B cell (primary cell): ENCODE measurements at regions not wholly inside any gene's neighbourhood (a gene's known extent, or its start where the extent isn't known, plus 50 kb on each side); places are given as distances from the start of the nearest gene placed in this dataset.

ENCODE experiments used
- ATAC-seq: fragments of 200-7000 bp; cut with Tn5 transposase; one replicate; pipeline ENCODE4 v1.10.0; 2021; ENCODE audit warnings: low read depth, mild to moderate bottlenecking, moderate number of reproducible peaks, moderate library complexity
- CTCF ChIA-PET: fragments of 350-600 bp; sonication (Branson Sonifier 250); formaldehyde crosslinking; loops from one replicate; lab custom pipeline; 2021; ENCODE audit warnings: antibody characterized with exemption, inconsistent platforms; lab: Charles Lee
- POLR2A ChIA-PET: fragments of 350-600 bp; sonication (Branson Sonifier 250); formaldehyde crosslinking; loops from one replicate; lab custom pipeline; 2021; ENCODE audit warnings: antibody characterized with exemption; lab: Charles Lee
- DNase-seq: peaks from one replicate; pipeline ENCODE4 v3.0.0; 2013
- H2AFZ ChIP-seq: 2 replicates; pipeline ENCODE4 v1.6.1; 2012; ENCODE audit warnings: mild to moderate bottlenecking, low read depth, low read length; ENCODE audit not compliant: insufficient read depth, poor library complexity, severe bottlenecking
- H3K27ac ChIP-seq, 2 donors: 1 replicate in 1 of 2; 2 replicates in 1 of 2; pipeline ENCODE4 v1.5.1; 2012 to 2013; ENCODE audit warnings: low read length in 2 of 2, mild to moderate bottlenecking in 2 of 2, moderate library complexity in 1 of 2
- H3K27me3 ChIP-seq, 4 experiments: fragments of 200-600 bp in 1 of 4; sonication (generic) in 1 of 4; replicated peaks in 1 of 4; 1 replicate in 2 of 4; 2 replicates in 2 of 4; pipeline versions ENCODE4 v1.6.1 to v1.7.0; 2013 to 2016; ENCODE audit warnings: low read length in 3 of 4, mild to moderate bottlenecking in 2 of 4, mixed read lengths in 1 of 4, moderate library complexity in 1 of 4; ENCODE audit not compliant: insufficient read depth in 4 of 4, control insufficient read depth in 3 of 4; ENCODE audit errors: control extremely low read depth in 1 of 4
- H3K36me3 ChIP-seq, 2 experiments: replicated peaks in 1 of 2; 1 replicate in 1 of 2; 2 replicates in 1 of 2; pipeline versions ENCODE4 v1.6.1 to v1.7.1; 2013; ENCODE audit warnings: low read length in 1 of 2; ENCODE audit not compliant: insufficient read depth in 2 of 2, control insufficient read depth in 1 of 2; ENCODE audit errors: control extremely low read depth in 1 of 2, extremely low read depth in 1 of 2
- H3K4me1 ChIP-seq, 2 donors: fragments of 200-600 bp in 1 of 2; sonication (generic) in 1 of 2; 1 replicate in 1 of 2; 2 replicates in 1 of 2; pipeline versions ENCODE4 v1.5.1 to v1.6.1; 2013 to 2017; ENCODE audit warnings: low read length in 2 of 2; ENCODE audit not compliant: control insufficient read depth in 2 of 2, insufficient read depth in 2 of 2
- H3K4me2 ChIP-seq: replicated peaks from 2 replicates; pipeline ENCODE3; 2012; ENCODE audit warnings: mild to moderate bottlenecking, low read depth, low read length; ENCODE audit not compliant: poor library complexity, severe bottlenecking
- H3K4me3 ChIP-seq, 5 experiments: fragments of 200-600 bp in 1 of 5; sonication (generic) in 1 of 5; 1 replicate in 3 of 5; 2 replicates in 2 of 5; pipeline versions ENCODE4 v1.5.1 to v1.7.0; 2011 to 2016; ENCODE audit warnings: low read length in 4 of 5, mild to moderate bottlenecking in 4 of 5, low read depth in 2 of 5, control low read depth in 1 of 5, moderate library complexity in 1 of 5; ENCODE audit not compliant: insufficient read depth in 1 of 5; ENCODE audit errors: control extremely low read depth in 1 of 5, extremely low read depth in 1 of 5
- H3K79me2 ChIP-seq: fragments of 200-600 bp; sonication (generic); one replicate; pipeline ENCODE4 v1.6.0; 2016; ENCODE audit warnings: low read length; ENCODE audit not compliant: control insufficient read depth, insufficient read depth
- H3K9ac ChIP-seq: fragments of 200-600 bp; sonication (generic); 2 replicates; pipeline ENCODE4 v1.6.1; 2017; ENCODE audit warnings: mild to moderate bottlenecking, low read length, moderate library complexity
- H3K9me3 ChIP-seq, 3 donors: one replicate each; pipeline versions ENCODE4 v1.6.1 to v1.7.1; 2013; ENCODE audit warnings: low read length in 2 of 3; ENCODE audit not compliant: control insufficient read depth in 2 of 3, insufficient read depth in 1 of 3; ENCODE audit errors: control extremely low read depth in 1 of 3
- H4K20me1 ChIP-seq: 2 replicates; pipeline ENCODE4 v1.6.0; 2012; ENCODE audit warnings: mild to moderate bottlenecking, low read length; ENCODE audit not compliant: insufficient read depth, control insufficient read depth, poor library complexity, severe bottlenecking
- H3K27ac Mint-ChIP-seq: one replicate; pipeline ENCODE4 v1.8.0; 2021; ENCODE audit warnings: mixed read lengths
- H3K27me3 Mint-ChIP-seq: one replicate; pipeline ENCODE4 v1.8.0; 2021; ENCODE audit warnings: mixed read lengths
- H3K4me1 Mint-ChIP-seq: one replicate; pipeline ENCODE4 v1.8.0; 2021; ENCODE audit warnings: mixed read lengths
- H3K4me3 Mint-ChIP-seq: one replicate; pipeline ENCODE4 v1.8.0; 2021; ENCODE audit warnings: mixed read lengths
- H3K9me3 Mint-ChIP-seq: one replicate; pipeline ENCODE4 v1.8.0; 2022; ENCODE audit warnings: mixed read lengths; ENCODE audit not compliant: insufficient read depth
- CTCF ChIP-seq: fragments of 200-600 bp; IDR thresholded peaks from one replicate; pipeline ENCODE4 v1.8.0; 2022; ENCODE audit warnings: antibody characterized with exemption, mild to moderate bottlenecking
- EZH2 ChIP-seq: IDR thresholded peaks from 2 replicates; pipeline ENCODE4 v1.6.1; 2012; ENCODE audit warnings: borderline replicate concordance, low read depth, mild to moderate bottlenecking, moderate library complexity, low read length; ENCODE audit not compliant: insufficient read depth, poor library complexity, severe bottlenecking
- WGBS: methylation state at CpG from one replicate; pipeline ENCODE4 v1.1.5; 2013; ENCODE audit warnings: missing lambda C conversion rate; ENCODE audit not compliant: insufficient coverage; 5-methylcytosine and 5-hydroxymethylcytosine counted together
- intact Hi-C: fragments of 100-400 bp; cut with micrococcal nuclease; formaldehyde crosslinking; loops from one replicate; pipeline ENCODE4 v1.10.0; 2022

DNA sequence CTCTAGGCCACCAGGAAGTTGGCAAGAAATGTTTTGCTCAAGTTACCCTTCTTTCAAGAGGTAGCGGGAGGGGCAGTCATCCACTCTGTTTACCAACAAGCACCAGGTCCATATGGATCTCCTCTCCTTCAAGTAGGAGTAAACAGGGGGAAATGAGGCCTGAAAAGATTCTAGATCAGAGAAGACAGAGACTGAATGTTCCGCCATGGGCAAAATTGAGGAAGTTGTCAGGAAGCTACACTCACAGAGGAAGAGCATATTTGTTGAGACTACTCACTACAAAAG, 81.6 kb downstream of the KLF15 start:
- ChIA-PET CTCF (no interaction called here), POLR2A (no interaction called here)
- no peak overlapping the region for H3K4me3 Mint-ChIP-seq
- no peaks in the 10 kb centered on the region for H3K36me3 ChIP-seq
- no peak overlapping the region for H3K27ac ChIP-seq
- H3K9me3 Mint-ChIP-seq = no peaks in the 10 kb centered on the region
- intact Hi-C loops = no loop called here
- DNase-seq (no peak), ATAC-seq (no peak)
- H3K27me3 Mint-ChIP-seq = peaks cover 34% of the 10 kb centered on the region
- 86% methylated on average over 1 of the region's 2 CpGs for WGBS
- no peak overlapping the region for H3K4me2 ChIP-seq
- no peaks in the 10 kb centered on the region for H3K79me2 ChIP-seq
- H2AFZ ChIP-seq = no peak overlapping the region
- H3K4me1 ChIP-seq = no peaks in the 10 kb centered on the region
- no peaks in the 10 kb centered on the region for H3K27me3 ChIP-seq
- H3K9me3 ChIP-seq = no peaks in the 10 kb centered on the region
- no peak overlapping the region for H3K4me3 ChIP-seq
- H3K27ac Mint-ChIP-seq = no peak overlapping the region
- no peak for TF ChIP-seq EZH2
- no peak for TF ChIP-seq CTCF
- H4K20me1 ChIP-seq = no peaks in the 10 kb centered on the region
- H3K4me1 Mint-ChIP-seq = no peaks in the 10 kb centered on the region
- no peak overlapping the region for H3K9ac ChIP-seq

DNA sequence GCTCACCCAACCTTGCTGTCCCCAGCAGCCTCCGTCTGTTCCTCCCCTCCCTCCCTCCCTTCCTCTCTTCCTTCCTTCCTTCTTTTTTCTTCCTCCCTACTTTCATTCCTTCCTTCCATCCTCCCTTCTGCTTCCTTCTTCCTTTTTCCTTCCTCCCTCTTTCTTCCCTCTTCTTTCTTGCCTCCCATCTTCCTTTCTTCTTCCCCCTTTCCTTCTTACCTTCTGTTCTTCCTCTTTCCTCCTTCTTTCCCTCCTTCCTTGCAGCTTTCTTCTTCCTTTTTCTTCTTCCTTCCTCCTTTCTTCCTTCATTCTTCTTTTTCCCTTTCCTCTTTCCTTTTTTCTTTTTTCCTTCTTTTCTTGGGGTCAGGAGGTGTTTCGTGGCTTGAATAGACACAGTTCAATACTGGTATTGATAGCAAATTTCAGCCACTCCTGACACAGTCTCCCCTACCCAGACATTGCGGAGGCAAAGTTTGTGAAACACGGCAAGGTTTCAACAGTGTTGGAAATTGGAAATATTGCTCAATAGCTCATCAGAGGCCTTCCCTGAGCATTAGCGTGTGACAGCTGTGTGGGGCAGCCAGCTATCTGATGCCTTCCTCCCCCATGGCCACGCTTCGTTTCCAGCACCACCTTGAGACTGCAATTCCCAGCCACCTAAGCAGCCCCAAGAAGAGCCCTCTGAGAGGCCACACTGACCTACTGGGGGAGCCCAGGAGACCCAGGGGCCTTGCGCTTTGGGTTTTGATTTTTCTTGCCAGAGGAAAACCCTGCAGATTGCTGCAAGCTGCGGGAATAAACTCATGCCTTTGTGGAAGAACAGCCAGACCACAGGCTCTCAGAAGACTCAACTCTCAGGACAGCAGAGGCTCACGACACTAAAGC, 82.2 kb downstream of the KLF15 start:
- H4K20me1 ChIP-seq = no peaks in the 10 kb centered on the region
- no peak overlapping the region for H2AFZ ChIP-seq
- H3K27ac Mint-ChIP-seq = no peak overlapping the region
- peaks cover 30% of the 10 kb centered on the region for H3K27me3 Mint-ChIP-seq
- no peak overlapping the region for H3K27ac ChIP-seq
- H3K4me2 ChIP-seq = no peak overlapping the region
- H3K9ac ChIP-seq = no peak overlapping the region
- peaks cover 0 to 3% (median 0%) of the 10 kb centered on the region in 4 experiments for H3K27me3 ChIP-seq
- no peak for DNase-seq
- TF ChIP-seq EZH2 (no peak), CTCF (no peak)
- no peaks in the 10 kb centered on the region for H3K36me3 ChIP-seq
- no peak overlapping the region for H3K4me3 Mint-ChIP-seq
- no peak for ATAC-seq
- no peaks in the 10 kb centered on the region for H3K9me3 Mint-ChIP-seq
- H3K79me2 ChIP-seq = no peaks in the 10 kb centered on the region
- no peak overlapping the region for H3K4me3 ChIP-seq
- no peaks in the 10 kb centered on the region for H3K4me1 ChIP-seq
- H3K4me1 Mint-ChIP-seq = no peaks in the 10 kb centered on the region
- POLR2A ChIA-PET = no interaction called here
- intact Hi-C loops = no loop called here
- WGBS = 84% methylated on average over 7 of the region's 10 CpGs
- CTCF ChIA-PET = no interaction called here
- no peaks in the 10 kb centered on the region for H3K9me3 ChIP-seq
